ENCODE measurements at regions not wholly inside any gene's neighbourhood (a gene's known extent, or its start where the extent isn't known, plus 50 kb on each side); places are given as distances from the start of the nearest gene placed in this dataset.

DNA sequence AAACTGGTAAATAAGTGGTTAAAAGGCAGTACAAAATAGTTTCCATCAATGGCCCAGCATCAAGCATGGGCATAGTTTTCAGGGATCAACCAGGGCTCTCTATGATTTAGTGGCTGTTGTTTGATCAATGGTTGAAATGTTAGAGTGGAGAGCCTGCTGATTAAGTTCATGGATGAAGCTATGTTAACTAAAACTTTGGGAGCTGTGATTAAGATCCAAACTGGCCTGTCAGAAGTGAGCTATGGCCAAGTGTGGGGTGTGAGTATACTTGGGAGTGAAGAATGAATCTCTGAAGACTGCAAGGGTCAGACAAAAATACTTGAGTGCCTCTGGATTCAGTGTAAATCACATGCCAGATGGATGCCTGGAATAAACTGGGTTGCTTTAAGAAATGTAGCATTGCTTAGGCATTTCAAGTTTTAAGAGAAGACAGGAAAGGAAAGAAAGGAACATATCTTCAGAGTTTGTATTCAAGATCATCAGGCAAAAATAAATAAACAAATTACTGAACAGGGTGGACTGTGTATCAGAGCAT, 422.2 kb upstream of the ADAMTS9 start:
- no peak for DNase-seq

DNA sequence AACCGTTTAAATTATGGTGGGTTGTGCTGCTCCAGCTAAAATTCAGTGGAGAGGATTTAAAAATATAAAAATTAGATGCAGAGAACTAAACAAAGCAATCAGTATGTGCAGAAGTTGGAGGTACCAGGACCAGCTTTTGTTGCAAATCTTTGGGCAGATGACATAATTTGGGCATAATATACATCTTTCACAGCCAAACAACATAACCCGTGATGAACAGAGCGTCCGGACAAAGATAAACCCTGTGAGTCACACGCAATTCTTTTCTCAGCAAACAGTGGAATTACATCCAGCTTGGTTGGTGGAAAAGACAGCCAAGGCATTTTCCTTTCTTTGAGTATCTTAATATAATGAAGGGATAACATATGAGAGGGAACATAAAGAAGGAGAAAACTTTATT, 419.4 kb upstream of the ADAMTS9 start:
- no peak for DNase-seq

DNA sequence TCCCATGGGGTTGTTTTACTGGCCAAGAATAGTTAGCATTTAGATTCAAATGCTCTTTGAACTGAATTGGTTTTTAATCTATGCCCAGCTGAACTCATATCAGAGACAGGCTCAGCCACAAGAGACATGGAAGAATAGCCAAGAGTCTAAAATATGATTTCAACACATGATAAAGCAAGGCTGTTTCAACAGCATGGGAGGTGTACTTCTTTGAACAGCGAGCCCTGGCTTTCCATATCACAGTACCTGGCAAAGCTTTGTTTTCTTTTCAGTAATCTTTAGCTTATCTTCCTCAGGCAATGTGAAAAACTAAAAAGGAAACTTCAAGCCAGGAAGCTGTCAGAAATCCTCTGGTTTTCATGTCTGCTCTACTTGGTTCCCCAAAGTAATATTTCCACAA, 413.6 kb upstream of the ADAMTS9 start:
- no peak for DNase-seq

DNA sequence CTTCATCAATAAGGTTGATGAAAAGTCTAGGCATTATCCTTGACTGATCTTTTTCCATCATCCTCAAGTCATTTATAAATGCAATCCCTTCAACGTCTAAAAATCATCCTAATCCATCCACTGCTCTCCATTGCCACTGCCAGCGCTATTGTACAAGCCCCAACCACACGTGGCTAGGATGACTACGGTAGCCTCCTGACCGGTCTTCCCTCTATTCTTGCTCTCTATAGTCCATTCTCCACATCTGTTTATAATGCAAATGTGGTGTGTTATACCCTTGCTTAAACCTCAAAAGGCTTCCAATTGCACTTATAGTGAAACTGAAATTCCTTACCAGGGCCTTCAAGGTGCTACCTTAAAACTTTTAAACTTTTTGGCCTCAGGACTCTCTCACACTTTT, 410.6 kb upstream of the ADAMTS9 start:
- no peak for DNase-seq

DNA sequence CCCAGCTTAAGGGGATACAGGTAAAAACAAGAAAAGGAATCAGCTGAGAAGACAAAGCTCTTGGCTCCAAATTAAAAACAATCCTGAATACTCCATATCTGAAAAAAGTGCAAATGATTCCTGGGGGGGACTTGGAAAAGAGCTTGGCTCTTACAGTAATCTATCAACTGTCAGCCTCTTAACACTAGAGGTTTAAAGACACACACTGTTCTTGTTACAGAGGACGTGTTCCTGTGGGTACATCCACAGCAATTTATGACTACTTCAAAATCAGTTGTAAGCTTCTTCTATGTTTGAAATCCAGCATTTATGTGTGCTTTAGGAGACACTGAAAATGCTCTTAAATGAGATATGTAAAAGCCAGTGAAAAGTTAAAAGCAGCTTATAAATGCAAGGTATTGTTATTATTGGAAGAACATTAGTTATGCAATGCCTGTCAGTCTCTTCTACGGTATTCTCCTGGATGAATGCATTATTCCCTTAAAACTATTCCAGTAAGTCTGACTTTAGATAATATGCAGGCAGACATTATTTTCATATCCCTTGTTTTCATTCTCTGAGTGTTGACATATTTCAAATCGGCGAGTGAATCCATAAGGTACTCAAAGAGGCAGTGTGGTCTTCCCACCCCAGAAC, 408.4 kb upstream of the ADAMTS9 start:
- DNase-seq: no peak

DNA sequence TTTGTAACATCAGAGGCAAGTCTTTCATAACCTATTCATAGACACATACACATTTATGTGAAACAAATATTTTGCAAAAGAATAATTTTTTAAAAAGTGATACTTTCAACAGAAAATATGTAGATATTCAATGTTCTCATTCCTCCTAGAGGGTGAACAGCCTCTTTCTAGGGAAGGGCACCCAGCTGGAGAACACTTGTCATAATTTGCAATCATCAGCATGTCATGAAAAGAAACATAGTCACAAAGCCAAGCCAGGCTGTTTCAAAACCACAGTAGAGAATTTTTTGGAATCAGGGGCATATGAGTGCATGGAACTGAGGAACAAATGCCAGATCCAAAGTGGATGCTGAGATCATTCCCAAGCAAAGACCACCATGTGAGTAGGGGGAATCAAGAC, 406.9 kb upstream of the ADAMTS9 start:
- DNase-seq: no peak

DNA sequence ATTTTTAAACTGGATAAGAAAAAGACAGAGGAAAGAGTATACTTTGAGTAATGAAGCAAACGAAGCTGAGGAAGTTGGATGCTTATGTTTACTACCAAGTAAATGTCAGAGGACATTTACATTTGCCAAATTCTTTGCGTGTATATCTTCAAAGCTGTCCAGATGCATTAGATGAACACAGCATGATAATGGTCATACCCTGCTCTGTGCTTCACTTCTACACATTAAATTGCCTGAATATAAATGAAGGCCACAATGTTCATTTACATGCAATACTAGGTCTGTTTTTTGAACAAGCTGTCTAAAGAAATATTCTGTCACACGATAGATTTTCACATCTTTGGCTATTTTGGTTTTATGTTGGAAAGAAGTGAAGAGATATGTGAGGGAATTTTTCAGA, 405.8 kb upstream of the ADAMTS9 start:
- DNase-seq: no peak

DNA sequence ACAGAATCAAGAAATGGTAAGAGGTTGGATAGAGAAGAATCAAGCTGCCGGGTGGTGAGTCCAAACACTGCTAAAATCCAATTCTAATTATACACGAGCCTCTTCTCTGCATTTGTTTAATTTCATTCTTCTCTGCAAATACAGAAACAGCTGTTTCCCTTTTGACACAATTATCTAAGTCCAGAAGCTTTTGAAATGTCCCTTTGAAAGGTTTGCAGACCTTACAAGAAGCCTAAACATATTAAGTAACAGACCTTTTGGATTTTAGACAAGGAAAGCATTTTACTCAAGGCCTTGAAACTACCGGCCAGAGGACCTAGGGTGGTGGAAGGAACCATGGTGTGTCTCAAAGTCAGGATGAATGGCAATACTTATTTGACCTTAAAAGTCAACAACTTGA, 403.8 kb upstream of the ADAMTS9 start:
- DNase-seq: no peak

DNA sequence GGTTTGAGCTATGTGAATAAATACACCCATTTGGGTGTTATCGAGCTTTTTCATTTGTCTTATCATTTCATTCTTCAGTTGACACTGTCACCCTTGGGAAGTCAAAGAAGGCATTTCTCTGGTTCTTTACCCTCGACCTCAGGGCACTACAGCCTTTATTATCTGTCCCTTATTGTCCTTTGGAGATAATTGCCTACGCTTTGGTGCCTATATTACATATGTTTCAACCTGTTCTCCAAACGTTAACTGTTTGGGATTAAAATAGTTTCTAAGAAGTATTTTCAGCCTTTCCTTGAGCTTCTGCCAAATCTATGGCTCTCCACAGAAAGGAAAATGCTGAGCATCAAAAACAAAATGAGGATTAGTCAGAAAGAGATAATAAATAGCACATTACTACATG, 395.4 kb upstream of the ADAMTS9 start:
- no peak for DNase-seq

DNA sequence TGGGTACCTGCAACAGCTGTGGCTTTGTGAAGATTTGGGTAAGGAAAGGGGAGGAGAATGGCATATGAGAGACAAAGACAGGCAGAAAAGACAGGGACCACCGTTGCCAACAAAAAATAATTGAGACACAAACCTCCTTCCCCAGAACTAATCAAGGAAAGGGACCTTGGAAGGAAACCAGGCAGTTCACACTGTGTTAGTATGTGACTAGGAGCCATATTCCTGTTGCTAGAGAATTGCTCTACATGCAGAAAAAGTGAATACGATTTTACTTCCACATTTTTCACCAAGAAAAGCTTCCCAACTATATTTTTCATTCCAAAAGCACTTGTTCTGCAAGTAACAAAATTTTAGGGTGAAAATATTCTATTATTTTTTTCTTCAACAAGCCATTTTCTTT, 393.7 kb upstream of the ADAMTS9 start:
- DNase-seq: no peak

DNA sequence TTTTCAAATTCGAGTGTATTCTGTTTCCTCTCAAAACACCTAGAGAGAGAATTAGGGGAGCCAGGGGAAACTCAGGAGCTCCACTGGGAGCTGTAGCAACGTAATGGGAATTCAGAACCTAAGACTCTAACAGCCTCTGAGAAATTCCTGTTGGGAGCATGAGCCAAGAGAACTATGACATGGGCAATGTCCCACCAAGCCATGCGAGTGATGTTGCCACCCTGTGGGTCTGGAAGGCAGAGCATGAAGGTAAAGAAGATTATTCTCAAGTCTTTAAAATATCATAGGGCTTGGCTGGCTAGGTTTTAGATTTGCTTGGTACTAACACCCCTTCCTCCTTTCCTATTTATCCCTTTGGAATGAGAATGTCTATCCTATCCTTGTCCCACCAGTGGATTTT, 392.6 kb upstream of the ADAMTS9 start:
- no peak for DNase-seq

DNA sequence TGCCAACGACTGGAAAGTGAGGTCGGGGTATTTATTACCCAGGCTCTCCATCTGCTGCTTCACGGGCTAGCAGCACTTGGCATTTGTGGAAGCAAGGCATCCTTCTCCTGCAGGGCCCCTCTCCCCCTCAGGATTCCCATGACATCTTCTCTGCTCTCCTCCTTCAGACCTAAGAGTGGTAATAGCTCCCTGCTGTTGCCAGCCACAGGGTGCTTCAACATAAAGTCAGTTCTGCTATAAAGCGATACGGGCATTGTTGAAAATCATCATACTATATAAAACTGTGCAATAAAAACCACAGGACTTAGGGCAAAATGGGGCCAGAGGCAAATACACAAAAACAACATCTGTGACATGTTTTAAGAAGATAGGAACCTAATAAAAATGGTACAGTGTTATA, 391.8 kb upstream of the ADAMTS9 start:
- no peak for DNase-seq

DNA sequence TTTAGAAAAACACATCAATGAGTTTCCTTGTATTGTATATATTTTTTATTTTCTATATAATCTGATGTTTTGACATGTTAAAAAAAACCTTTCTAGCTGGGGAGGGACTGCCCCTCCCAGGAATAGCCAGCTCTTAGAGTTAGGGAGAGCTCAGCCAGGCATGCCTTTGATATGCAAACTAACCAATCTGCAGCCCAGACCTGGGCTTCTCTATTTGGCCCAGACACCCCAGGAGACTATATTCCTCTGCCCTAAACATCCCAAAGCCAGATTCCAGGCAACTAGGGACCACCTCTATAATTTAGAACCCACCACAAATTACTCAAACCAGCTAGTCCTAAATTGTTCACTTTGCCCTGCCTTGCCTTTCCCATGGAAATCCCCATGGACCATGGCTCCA, 390.9 kb upstream of the ADAMTS9 start:
- DNase-seq: no peak

DNA sequence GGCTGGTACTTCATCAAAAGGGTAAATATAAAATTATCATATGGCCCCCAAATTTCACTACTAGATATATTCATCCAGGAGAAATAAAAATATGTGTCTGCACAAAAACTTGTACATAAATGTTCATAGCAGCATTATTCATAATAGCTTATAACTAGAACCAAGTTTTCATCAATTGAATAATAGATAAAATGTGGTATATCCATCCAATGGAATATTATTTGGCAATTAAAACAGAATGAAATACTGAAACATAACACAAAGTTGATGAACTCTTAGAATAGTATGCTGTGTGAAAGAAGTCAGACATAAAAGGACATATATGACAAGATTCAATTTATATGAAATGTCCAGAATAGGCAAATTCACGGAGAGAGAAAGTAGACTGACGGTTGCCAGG, 389.3 kb upstream of the ADAMTS9 start:
- DNase-seq: no peak

DNA sequence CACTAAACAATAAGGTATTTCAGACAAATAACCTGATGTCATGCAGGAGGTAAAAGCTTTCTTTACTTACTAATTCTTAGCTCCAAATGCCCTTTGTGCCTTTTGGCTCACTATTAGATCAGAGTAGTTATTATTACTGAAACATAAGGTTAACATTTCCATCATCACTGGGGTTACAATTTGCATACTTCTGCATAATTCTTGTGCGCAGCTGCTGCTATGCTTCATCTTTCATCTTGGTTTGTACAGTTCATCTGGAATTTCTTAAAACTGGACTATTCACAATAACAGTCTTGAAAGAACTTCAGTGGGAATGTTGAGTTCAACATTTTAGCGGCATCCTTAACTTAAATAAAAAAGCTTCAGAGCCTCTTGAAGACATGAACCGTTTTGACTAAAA, 383.2 kb upstream of the ADAMTS9 start:
- no peak for DNase-seq

DNA sequence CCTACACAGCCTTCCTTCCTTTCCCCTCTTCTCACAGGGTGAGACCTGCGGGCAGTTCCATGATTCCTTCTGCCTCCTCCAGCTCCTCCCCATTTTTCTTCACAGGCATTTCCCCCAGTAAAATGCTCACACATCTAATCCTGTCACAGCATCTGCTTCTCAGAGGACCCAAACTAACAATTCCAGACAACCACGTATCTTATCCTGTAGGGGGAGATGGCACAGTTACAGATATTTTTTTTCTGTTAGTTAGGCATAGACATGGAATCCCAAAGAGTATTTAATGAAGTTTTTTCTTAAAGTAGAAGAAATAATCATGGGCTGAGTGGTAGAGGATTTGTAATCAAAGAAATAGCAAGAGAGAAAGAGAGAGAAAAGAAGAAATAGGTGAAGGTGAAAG, 373.1 kb upstream of the ADAMTS9 start:
- no peak for DNase-seq

DNA sequence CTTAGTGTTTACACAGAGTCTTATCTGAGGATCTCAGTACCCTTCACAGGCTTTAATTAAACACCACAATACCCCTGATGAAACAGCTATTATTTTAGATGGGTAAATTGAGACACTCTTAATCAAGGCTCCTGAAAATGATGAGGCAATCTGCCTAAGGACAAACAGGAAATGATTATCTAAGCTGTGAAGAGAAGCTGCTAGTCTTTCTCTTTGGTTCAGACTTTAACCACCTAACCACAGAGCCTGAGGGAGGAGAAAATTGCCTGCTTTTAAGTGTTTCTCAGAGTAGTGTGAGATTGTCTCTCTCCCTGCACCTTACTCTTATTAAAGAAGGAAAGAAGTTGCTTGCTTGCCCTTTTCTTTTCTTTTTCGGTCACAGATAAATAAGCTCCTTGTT, 364.3 kb upstream of the ADAMTS9 start:
- no peak for DNase-seq

DNA sequence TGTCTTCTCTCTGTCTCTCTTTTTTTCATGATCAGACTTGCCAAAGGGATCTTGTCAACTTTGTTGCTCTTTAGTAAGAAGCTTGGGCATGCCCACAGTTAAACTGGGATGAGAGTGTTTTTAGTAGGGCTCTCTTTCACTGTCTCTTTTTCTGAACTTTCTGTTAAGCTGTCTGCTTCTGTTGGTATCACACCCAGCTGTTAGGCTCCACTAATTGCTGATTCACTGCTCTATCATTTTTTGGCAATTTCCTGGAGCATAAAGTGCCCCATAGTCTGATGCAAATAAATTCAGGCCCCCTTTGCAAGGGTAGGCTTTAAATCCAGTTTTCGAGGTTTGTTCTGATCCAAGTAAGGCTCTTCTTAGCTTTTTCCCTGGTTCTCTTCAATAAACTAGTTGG, 360.4 kb upstream of the ADAMTS9 start:
- no peak for DNase-seq

DNA sequence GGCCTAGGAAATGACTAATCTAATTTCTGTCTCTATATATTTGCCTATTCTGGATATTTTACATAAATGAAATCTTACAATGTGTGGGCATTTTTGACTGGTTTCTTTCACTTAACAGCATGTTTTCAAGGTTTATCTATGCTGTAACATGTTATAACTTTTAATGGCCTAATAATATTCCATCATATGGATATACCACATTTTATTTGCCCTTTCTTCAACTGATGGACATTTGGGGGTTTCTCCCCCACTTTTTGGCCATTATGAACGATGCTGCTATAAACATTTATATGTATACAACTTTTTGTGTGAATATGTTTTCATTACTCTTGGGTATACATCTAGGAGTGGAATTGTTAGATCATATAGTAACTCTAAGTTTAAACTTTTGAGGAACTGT, 357.3 kb upstream of the ADAMTS9 start:
- DNase-seq: no peak

DNA sequence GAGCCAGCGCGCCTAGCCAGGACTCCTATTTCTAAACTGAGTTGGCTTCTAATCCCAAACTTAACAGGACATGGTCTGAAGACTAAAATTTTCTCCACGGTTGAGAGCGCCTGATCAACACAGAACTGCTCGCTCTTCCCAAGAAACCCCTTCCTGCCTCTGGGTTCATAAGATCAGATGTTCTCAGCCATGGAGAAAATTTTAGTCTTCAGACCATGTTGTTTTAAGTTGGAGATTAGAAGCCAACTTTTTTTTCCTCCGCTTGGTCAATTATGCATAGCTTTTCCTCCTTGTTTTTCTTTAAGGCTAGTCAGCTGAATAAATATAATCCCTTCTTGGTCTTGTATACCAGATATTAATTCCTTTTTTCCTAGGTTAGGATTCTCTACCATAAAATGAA, 356.6 kb upstream of the ADAMTS9 start:
- no peak for DNase-seq

DNA sequence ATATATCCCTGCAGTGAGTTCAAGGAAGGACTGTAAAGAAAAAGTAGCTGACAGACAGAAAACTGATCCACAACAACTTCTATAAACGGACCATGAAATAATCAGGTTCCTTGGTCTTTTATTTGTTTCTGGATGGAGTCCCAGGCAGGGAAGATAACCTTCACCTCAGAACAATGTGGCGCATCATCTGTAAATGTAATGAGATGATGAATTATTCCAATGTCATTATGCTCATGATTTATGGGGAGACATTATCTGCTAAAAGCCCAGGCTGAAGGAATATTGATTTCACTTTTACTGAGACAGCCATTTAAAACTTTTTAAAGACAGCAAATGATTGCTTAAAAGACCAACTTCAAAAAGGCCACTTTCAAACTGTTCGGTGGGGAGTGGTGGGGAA, 354.9 kb upstream of the ADAMTS9 start:
- DNase-seq: no peak

DNA sequence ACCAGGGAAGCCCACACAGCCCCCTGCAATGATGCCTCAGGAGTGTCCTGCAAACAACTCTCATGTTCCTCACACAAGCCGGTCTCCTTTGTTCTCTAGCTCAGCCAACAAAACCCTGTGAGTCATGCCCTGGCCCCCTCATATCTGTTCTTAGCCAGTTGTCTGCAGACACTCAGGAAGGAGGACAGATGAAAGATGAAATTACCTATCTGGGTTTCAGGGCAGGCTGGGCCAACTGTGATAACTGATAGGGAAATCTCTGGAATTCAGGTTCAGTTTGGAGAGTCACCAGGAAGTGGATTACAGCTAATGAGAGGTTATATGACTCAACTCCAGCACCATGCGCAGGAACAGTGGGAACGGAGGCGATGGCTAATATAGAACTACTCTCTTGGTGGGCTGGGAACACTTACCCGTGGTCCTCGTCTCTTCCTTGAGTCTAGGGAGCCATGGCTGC, 352.0 kb upstream of the ADAMTS9 start:
- no peak for DNase-seq

DNA sequence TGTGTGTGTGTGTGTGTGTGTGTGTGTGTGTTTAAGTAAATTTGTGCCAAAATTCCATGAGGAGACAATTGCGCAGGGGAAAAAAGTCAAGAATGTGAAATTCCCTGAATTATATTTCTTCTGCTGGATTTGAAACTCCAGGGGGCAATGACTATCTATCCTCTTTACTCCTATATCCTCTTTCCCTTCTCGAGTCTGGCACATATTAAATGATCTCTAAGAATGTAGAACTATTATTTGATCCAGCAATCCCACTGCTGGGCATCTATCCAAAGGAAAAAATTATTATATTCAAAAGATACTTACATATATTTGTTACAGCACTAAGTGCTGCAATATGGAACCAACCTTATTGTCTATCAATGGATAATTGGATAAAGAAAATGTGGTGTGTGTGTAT, 350.1 kb upstream of the ADAMTS9 start:
- no peak for DNase-seq

DNA sequence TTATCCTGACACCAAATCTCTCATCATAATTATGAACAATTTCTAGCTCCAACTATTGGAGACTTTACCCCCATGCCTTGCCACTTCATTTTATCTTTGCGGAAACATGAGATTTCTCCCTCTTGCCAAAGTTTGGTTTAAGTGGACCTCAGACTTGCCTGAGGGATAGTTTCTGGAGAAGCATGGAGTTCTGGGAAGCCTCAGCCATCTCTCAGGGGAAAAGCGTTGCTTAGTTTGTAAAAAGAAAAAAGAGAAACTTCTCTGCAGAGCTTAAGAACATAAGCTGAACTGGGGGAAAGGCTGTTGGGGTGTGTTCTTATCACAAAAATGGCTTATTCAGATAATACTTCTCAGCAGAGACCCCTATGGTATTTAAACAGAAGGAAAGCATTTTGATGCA, 347.4 kb upstream of the ADAMTS9 start:
- DNase-seq: no peak

DNA sequence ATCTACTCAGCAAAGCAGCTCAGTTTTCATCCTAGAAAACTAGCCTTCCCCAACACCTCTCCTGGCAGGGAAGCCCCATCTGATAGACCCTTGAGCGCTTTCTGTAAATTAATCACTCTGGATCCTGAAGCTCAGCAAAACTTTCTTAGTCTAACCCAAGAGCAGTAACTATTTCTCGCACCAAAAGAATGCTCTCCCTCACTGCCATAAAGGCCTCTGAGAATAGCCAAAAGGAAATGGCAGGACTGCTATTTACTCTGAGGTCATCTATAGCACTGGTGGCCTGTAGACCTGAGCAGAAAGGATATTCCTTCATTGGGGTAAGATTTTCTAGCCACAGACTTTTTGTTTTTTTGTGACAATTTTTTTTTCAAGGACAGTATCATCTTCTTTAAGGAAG, 345.8 kb upstream of the ADAMTS9 start:
- no peak for DNase-seq
